ENCODE measurements at regions not wholly inside any gene's neighbourhood (a gene's known extent, or its start where the extent isn't known, plus 50 kb on each side); places are given as distances from the start of the nearest gene placed in this dataset.

- no peak for TF ChIP-seq EP300 (IDR thresholded peaks at IDR 0.05; ENCODE audit: borderline replicate concordance in 1 of 2, low read depth in 2 of 2, low read length in 2 of 2)
- no peak for TF ChIP-seq SIN3A (conservative IDR thresholded peaks at IDR 0.05 in 1 of 2, IDR thresholded peaks at IDR 0.05 in 1 of 2; ENCODE audit: low read depth in 1 of 2, low read length in 2 of 2)
- no peak for TF ChIP-seq CEBPB (IDR thresholded peaks at IDR 0.05; ENCODE audit: low read depth, low read length)
- TF ChIP-seq GABPA (IDR thresholded peaks at IDR 0.05; ENCODE audit: borderline replicate concordance, insufficient read depth, low read length): no peak
- TF ChIP-seq BACH1 (IDR thresholded peaks at IDR 0.05; ENCODE audit: low read length): no peak
Observed at GRCh38 chr3:25297667-25298585, 130.1 kb upstream of the RARB start (continued).

Measured in H1 (cell line).